Mammary epithelial cell (primary cell): ENCODE measurements at regions not wholly inside any gene's neighbourhood (a gene's known extent, or its start where the extent isn't known, plus 50 kb on each side); places are given as distances from the start of the nearest gene placed in this dataset.

Experiments used
- EZH2 ChIP-seq: IDR thresholded peaks from 2 replicates; pipeline ENCODE4 v1.6.1; 2012; ENCODE audit warnings: low read length, inconsistent platforms, borderline replicate concordance
- TF ChIP-seq, protein P1 (sequence below), 2 donors: IDR thresholded peaks in 1 of 2; conservative IDR thresholded peaks in 1 of 2; 2 replicates each; pipeline ENCODE4 v1.5.1; 2011 to 2012; ENCODE audit warnings: inconsistent platforms in 2 of 2, low read length in 2 of 2, mild to moderate bottlenecking in 2 of 2, control low read depth in 1 of 2, low read depth in 1 of 2; ENCODE audit not compliant: insufficient read depth in 1 of 2; ENCODE audit errors: extremely low read depth in 1 of 2

GRCh38 chr1:222334026-222334680 is 213.8 kb downstream of the HHIPL2 start:
- TF ChIP-seq, protein P1, sequence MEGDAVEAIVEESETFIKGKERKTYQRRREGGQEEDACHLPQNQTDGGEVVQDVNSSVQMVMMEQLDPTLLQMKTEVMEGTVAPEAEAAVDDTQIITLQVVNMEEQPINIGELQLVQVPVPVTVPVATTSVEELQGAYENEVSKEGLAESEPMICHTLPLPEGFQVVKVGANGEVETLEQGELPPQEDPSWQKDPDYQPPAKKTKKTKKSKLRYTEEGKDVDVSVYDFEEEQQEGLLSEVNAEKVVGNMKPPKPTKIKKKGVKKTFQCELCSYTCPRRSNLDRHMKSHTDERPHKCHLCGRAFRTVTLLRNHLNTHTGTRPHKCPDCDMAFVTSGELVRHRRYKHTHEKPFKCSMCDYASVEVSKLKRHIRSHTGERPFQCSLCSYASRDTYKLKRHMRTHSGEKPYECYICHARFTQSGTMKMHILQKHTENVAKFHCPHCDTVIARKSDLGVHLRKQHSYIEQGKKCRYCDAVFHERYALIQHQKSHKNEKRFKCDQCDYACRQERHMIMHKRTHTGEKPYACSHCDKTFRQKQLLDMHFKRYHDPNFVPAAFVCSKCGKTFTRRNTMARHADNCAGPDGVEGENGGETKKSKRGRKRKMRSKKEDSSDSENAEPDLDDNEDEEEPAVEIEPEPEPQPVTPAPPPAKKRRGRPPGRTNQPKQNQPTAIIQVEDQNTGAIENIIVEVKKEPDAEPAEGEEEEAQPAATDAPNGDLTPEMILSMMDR (conservative IDR thresholded peaks at IDR 0.05 in 1 of 2, IDR thresholded peaks at IDR 0.05 in 1 of 2; ENCODE audit: extremely low read depth in 1 of 2, insufficient read depth in 1 of 2, low read depth in 1 of 2, low read length in 2 of 2), result no peak
- no peak for TF ChIP-seq EZH2
